C1 segment of cervical spinal cord (tissue), 14 donors: ENCODE measurements at regions not wholly inside any gene's neighbourhood (a gene's known extent, or its start where the extent isn't known, plus 50 kb on each side); places are given as distances from the start of the nearest gene placed in this dataset.
"Not testable (repeated sequence)": the region's sequence is repeated elsewhere in the genome, so short reads cannot be mapped to it uniquely, and the experiment has no call there.

Source experiments
- DNase-seq, 14 donors: peaks; one replicate each; lab custom pipeline; 2025; lab: John Stamatoyannopoulos, UW

- no peak for DNase-seq
Measured at GRCh38 chr5:156182174-156182967, 144.6 kb upstream of the SGCD start.

- DNase-seq, result no peak
Measured at GRCh38 chr5:156186760-156187159, 140.2 kb upstream of the SGCD start.

DNA sequence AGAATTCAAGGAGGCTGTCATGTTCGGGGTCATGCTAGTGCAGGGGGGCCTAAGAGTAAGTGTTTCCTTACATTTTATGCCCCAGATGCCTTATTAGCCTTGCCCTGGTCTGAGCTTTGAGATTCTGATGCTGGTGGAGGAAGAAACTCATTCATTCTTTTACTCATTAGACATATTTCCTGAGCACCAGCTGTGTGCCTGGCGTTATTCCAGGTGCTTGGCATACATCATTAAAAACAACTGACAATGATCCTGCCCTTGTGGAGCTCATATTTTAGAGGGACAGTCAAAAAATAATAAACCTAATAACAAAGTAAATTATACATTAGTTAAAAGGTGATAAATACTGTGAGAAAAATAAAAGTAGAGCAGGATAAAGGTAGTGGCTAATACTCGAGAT, 138.9 kb upstream of the SGCD start:
- no peak for DNase-seq

DNA sequence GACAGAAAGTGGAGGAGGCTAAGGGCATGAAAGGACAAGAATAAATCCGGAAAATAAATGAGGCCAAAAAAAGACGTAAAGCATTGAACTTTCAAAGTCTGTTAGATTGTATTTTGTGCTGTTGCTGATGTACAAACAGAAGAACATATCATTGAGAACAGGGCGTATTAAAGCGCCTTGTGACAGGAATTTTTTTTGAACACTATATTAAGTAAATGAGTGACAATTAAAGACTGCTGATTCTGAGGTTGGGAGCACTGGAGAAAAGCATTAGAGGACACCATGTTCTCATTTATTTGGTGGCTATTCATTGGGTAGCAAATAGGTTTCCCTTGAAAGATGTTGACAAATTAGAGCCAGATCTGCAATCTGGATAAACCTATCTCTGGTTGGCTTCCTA, 137.3 kb upstream of the SGCD start:
- no peak for DNase-seq

DNA sequence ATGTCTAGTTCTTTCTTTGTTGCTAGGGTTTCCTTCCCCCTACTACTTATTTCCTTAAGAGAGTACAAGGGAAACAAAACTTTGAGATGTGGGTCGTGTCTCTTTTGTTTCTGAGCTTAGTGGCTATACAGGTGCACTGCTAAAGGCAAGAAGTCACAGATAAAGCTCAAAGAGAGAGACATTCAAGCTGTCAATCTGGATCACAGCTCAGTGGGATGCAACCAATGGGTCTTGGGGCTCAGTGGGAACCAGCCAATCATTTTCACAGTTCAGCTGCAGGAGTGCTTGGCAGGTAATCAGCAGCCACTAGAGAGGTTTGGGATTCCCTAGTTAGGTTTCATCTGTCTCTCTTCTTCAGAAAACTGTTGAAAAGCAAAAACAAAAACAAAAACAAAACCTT, 135.4 kb upstream of the SGCD start:
- DNase-seq, result no peak

DNA sequence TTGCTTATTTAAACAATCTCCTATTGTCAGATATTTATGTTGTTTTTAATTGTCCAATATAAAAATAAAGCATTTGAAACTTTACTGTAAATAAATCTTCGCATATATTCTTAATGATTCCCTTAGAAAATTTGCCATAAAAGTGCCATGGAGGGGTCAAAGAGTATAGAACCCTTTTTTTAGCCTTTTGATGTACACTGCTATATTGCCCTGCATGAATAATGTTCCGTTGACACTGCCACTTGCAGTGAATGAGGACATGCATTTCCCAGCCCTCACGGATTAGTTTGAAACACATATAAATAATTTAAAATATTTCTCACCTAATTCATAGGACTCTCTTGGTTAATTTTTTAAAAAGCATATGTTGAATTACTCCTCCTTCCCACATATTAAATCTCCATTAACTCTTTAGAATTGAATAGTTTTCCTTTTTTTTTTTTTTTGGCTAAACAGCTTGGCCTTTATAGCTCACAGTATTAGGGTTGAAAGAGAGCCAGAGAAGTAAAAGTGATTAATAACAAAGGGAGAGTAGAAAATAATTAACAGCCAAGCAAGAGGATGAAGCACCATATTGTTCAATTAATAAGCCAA, 129.8 kb upstream of the SGCD start:
- DNase-seq, result no peak

DNA sequence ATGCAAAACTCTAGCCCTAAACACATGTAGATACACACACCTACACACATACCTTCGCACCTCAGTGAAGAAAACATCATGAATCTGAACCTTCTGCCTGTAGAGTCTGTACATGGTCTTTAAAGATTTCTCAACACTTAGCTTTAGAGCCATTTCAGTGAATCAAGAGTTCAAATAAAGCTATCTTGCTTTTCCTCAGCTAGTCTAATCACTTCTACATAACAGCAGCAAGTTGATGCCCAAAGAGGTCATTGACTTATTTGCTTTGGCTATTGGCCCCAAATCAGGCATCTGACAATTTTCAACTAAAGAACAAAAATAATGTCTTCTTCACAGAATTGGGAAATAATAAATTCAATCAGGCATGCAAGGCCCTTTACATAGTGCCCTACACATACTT, 127.9 kb upstream of the SGCD start:
- DNase-seq, result no peak

GRCh38 chr5:156200938-156201787, 125.8 kb upstream of the SGCD start:
- DNase-seq, result no peak

GRCh38 chr5:156201788-156202403, 125.1 kb upstream of the SGCD start:
- no peak for DNase-seq

- DNase-seq, result no peak
Measured at GRCh38 chr5:156208271-156208670, 118.7 kb upstream of the SGCD start.

GRCh38 chr5:156218367-156219158, 108.4 kb upstream of the SGCD start:
- no peak for DNase-seq

- no peak for DNase-seq
Measured at GRCh38 chr5:156219483-156220005, 107.4 kb upstream of the SGCD start.

DNA sequence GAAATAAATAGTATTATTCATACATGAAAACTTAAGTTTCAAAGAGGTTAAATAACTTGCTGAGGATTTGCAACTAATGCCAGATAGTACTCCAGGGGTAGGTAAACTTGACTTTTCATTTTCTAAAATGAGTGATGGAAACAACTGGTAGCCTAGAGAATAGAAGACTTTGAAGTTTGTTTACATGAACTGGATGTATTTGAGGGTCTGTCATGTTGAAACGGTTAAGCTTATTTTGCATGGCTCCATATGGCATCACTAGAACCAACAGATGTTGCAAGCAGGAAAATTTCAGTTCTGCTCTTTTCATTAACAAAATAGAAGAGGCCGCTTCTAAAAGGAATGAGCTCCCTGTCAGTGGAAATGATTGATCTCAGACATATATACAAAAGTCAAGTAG, 105.1 kb upstream of the SGCD start:
- no peak for DNase-seq

- DNase-seq, result no peak
Measured at GRCh38 chr5:156223547-156223946, 103.4 kb upstream of the SGCD start.

- not testable (repeated sequence) for DNase-seq
Measured at GRCh38 chr5:156226485-156226884, 100.5 kb upstream of the SGCD start.

DNA sequence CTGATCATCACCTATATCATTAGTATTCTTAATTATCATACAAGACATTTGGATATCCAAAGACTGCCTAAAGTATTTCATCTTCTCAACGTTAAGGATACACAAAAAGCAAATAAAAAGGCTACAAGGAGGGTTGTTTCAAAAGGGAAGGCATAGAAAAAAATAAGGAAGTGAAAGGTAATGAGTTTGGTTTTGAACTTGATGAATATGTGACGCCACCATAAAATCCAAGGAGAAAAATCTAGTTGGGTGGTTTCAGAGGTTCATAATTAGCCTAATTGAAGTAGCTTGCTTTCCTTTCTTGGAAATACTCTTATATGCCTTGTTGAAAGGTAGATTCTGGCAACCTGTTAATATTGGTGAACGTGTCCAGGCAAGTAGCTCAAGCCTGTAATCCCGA, 96.1 kb upstream of the SGCD start:
- no peak for DNase-seq

DNA sequence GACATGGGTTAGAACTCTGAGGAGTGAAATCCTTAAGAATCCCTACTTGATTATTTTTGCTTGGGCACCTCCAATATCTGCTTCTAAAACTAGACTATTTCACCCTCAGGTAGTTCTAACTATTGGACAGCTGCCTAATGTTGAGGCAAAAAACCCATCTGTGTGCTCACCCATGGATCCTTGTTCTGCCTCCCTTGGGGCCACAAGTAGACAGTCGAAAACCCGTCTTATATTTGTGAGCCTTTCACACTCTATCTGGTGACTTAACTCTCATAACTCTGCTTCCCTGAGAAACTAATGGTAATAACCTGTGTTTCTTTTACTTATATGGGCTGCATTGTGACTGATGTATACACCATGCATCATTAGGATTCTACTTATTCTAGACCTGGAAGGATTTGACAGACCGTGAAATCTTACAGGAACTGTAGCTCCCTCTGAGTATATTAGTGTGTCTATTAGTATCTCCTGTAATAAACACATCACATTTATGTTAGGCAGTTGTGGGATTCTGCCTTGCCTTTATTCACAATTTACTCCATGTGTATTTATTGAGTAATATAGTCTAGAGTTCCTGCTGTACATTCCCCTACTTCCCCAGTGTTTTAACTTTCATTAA, 94.6 kb upstream of the SGCD start:
- DNase-seq, result no peak

DNA sequence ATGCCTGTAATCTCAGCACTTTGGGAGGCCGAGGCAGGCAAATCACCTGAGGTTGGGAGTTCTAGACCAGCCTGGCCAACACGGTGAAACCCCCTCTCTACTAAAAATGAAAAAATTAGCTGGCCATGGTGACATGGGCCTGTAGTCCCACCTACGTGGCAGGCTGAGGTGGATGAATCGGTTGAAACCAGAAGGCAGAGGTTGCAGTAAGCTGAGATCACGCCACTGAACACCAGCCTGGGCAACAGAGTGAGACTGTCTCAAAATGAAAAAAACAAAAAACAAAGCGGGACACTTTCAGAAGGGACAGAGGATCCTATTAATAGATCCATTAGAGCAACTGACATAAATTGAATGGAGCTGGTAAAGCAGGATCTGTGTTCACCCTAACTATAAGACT, 89.6 kb upstream of the SGCD start:
- no peak for DNase-seq

- no peak for DNase-seq
Measured at GRCh38 chr5:156239800-156240199, 87.2 kb upstream of the SGCD start.

DNA sequence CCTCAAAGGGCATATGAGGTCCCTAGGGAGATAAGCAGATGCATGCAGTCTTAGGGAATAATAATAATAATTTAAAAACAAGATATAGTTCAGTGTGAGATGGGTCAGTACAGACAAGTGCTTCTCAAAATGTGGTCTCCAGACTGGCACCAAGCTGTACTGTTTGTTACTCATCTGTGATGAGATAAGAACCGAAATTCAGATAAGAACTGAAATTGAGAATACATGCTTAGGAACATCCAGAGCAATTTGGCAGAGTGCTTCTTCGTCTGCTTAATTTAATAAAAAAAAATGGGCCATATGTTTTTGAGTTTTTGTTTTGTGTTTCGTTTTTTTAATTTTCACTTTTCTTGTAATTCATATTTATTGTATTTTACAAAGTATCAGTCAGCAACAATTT, 86.5 kb upstream of the SGCD start:
- no peak for DNase-seq

DNA sequence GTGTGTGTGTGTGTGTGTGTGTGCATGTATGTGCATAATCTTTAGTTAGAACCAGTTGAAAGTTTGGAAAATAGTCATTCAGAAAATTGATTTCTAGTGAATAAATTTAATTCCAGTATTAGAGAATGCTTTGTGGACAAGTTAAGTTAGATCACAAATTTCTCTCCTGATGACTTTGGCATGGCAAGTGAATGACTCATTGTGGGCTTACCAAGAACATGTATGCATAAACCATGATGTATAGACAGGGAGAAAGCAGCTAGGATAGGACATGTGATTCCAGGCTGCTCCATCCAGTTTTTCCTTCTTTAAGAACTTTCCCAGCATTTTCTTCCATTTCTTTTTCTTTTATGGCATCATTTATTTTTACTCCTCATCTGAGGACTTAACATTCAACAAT, 85.7 kb upstream of the SGCD start:
- no peak for DNase-seq
